Neural cell (in vitro differentiated cells): ENCODE measurements at regions not wholly inside any gene's neighbourhood (a gene's known extent, or its start where the extent isn't known, plus 50 kb on each side); places are given as distances from the start of the nearest gene placed in this dataset.

Experiments
- EP300 ChIP-seq: fragments of 450-650 bp; conservative IDR thresholded peaks from 2 replicates; pipeline ENCODE4 v1.6.1; 2014; ENCODE audit warnings: antibody characterized with exemption, mild to moderate bottlenecking, moderate library complexity; ENCODE audit not compliant: poor library complexity, severe bottlenecking
- EZH2 ChIP-seq: fragments of 200-600, 300-800 bp; shearing (Covaris generic), sonication (generic); IDR thresholded peaks from 2 replicates; pipeline ENCODE4 v1.6.1; 2014; ENCODE audit warnings: antibody characterized with exemption, low read length, borderline replicate concordance, mild to moderate bottlenecking; ENCODE audit not compliant: insufficient read depth, poor library complexity, severe bottlenecking
- MXI1 ChIP-seq: fragments of 450-650 bp; conservative IDR thresholded peaks from 2 replicates; pipeline ENCODE4 v1.6.1; 2014; ENCODE audit warnings: antibody characterized with exemption, mild to moderate bottlenecking; ENCODE audit not compliant: poor library complexity, severe bottlenecking
- TAF1 ChIP-seq: IDR thresholded peaks from 2 replicates; pipeline ENCODE4 v1.6.1; 2012; ENCODE audit warnings: low read depth
- TF ChIP-seq, protein P1 (sequence below): fragments of 450-650 bp; IDR thresholded peaks from 2 replicates; pipeline ENCODE4 v1.5.1; 2014; ENCODE audit warnings: antibody characterized with exemption, mild to moderate bottlenecking, moderate library complexity; ENCODE audit not compliant: poor library complexity, severe bottlenecking

DNA sequence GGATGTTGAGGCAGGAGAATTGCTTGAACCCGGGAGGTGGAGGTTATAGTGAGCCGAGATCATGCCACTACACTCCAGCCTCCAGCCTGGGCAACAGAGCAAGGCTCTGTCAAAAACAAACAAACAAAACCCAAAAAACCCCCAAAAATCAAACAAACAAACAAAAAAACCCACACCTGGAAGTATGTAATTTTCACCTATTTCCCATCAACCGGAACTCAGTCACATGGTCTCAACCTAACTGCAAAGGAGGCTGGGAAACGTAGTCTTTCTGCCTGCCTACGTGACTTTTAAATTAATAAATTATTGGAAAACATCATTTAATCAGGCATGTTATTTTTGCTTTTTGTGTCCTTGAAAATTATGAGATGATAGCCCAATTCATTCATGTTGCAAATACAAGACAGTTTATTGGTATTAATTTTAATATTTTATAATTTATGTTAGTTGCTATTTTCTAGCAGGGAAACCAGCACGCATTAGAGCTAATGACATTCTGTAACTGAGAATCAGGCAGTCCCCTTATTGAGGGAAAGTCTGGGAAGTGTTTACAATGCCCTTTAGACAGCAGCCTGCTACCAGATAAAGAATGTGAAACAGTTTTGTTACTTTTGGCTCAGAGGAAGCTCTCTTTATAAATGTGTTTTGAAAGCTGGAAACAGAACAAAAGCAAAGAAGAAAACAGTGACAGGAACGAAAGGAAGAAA, 110.3 kb downstream of the NXNL2 start:
- TF ChIP-seq EZH2, result no peak
- TF ChIP-seq, protein P1, sequence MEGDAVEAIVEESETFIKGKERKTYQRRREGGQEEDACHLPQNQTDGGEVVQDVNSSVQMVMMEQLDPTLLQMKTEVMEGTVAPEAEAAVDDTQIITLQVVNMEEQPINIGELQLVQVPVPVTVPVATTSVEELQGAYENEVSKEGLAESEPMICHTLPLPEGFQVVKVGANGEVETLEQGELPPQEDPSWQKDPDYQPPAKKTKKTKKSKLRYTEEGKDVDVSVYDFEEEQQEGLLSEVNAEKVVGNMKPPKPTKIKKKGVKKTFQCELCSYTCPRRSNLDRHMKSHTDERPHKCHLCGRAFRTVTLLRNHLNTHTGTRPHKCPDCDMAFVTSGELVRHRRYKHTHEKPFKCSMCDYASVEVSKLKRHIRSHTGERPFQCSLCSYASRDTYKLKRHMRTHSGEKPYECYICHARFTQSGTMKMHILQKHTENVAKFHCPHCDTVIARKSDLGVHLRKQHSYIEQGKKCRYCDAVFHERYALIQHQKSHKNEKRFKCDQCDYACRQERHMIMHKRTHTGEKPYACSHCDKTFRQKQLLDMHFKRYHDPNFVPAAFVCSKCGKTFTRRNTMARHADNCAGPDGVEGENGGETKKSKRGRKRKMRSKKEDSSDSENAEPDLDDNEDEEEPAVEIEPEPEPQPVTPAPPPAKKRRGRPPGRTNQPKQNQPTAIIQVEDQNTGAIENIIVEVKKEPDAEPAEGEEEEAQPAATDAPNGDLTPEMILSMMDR, result no peak
- no peak for TF ChIP-seq TAF1
- TF ChIP-seq EP300, result no peak
- TF ChIP-seq MXI1, result no peak
